Choroid plexus epithelial cell (primary cell): ENCODE measurements at regions not wholly inside any gene's neighbourhood (a gene's known extent, or its start where the extent isn't known, plus 50 kb on each side); places are given as distances from the start of the nearest gene placed in this dataset.
A peak's percentile ranks its signal among the peaks of the same experiment; 100 is the strongest.

ENCODE experiments used
- DNase-seq: peaks from one replicate; pipeline ENCODE4 v3.0.0-alpha.2; 2010; ENCODE audit warnings: low read depth
- H3K4me3 ChIP-seq: 2 replicates; pipeline ENCODE4 v1.5.1; 2011; ENCODE audit warnings: low read depth, mild to moderate bottlenecking, control low read depth, low read length, moderate library complexity
- TF ChIP-seq, protein P1 (sequence below): conservative IDR thresholded peaks from 2 replicates; pipeline ENCODE4 v1.5.1; 2011; ENCODE audit warnings: low read depth, mild to moderate bottlenecking, control low read depth, inconsistent platforms, low read length, moderate library complexity

DNA sequence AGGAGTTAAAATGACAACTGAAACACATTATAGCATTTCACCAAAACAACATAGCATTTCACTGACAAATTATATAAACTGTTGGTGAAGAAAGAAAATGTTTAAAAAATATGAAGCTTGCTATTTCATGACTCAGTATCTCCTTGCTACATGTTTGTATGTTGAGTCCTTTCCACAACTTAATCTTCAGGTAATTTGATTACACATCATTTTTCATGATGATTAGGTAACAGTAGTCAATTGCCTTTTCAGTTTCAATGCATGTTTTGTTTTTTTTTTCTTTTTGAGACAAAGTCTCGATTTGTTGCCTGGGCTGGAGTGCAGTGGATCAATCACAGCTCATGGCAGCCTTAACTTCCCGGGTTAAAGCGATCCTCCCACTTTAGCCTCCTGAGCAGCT is 177.8 kb upstream of the PMFBP1 start:
- DNase-seq: no peak
- TF ChIP-seq, protein P1, sequence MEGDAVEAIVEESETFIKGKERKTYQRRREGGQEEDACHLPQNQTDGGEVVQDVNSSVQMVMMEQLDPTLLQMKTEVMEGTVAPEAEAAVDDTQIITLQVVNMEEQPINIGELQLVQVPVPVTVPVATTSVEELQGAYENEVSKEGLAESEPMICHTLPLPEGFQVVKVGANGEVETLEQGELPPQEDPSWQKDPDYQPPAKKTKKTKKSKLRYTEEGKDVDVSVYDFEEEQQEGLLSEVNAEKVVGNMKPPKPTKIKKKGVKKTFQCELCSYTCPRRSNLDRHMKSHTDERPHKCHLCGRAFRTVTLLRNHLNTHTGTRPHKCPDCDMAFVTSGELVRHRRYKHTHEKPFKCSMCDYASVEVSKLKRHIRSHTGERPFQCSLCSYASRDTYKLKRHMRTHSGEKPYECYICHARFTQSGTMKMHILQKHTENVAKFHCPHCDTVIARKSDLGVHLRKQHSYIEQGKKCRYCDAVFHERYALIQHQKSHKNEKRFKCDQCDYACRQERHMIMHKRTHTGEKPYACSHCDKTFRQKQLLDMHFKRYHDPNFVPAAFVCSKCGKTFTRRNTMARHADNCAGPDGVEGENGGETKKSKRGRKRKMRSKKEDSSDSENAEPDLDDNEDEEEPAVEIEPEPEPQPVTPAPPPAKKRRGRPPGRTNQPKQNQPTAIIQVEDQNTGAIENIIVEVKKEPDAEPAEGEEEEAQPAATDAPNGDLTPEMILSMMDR: no peak
- no peak overlapping the region for H3K4me3 ChIP-seq

DNA sequence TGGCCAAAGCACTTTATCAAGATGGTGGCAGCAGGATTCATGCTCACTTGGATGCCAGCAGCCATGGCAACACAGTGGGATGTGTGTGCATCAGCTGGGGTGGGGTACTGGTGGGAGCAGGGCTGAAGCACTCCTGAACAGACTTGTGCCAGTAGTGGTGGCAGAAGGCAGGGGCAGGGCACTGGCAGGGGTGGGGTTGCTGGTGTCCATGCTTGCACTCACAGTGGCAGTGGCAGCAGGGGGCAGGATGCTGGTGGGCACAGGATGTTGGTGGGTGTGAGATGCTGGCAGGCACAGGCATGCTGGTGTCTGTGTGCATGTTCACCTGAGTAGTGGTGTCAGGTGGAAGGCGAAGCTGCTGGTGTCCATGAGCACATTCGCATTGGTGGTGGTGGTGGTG is 161.0 kb upstream of the PMFBP1 start:
- DNase-seq: no peak
- TF ChIP-seq, protein P1: no peak
- H3K4me3 ChIP-seq: no peak overlapping the region

DNA sequence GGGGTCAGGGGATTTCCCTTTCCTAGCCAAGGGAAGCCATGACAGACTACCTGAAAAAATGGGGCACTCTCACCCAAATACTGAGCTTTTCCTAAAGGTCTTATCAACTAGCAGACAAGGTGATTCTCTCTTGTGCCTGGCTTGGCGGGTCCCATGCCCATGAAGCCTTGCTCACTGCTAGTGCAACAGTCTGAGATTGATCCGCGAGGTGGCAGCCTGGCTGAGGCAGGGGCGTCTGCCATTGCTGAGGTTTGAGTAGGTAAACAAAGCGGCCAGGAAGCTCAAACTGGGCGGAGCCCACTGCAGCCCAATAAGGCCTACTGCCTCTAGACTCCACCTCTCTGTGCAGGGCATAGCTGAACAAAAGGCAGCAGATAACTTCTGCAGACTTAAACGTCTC is 152.6 kb upstream of the PMFBP1 start:
- TF ChIP-seq, protein P1: no peak
- no peak overlapping the region for H3K4me3 ChIP-seq
- DNase-seq: no peak

DNA sequence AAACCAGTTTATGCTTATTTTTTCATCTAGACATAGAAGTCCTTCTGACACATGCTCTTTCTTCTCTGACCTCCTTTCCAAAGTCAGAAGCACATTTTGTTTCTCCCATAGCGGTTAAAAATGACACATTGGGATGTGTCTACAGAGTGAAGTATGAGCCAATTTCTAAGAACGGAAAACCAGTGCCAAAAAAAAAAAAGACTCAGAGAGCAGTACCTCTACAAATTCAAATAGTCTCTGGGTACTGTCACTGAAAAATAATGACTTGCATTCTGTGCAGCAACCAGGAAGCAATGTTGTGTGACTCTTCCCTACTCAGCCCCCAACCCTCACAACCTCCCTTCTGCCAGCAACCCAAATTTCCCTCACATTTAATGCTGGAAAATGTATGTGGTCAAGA is 145.5 kb upstream of the PMFBP1 start:
- H3K4me3 ChIP-seq: no peak overlapping the region
- peak; percentile 30 for DNase-seq
- TF ChIP-seq, protein P1: no peak

DNA sequence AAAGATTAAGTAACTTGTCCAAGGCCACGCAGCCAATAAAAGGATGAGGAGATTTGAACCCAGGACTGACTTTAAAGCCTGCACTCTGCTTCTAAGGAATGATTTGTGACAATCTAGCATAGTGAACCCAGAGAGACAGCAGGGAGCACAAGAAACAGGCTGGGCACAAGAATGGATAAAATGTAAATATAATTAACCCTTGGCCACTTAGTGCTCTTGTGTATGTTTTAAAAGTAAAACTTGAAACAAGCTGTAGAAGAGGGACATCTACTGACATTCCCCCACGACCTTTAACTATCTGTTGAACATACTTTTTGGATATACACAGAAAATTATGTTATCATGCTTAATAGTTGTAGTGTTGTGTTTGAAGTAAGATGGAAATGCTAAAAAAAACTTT is 141.9 kb upstream of the PMFBP1 start:
- TF ChIP-seq, protein P1: no peak
- no peak for DNase-seq
- H3K4me3 ChIP-seq: no peak overlapping the region

DNA sequence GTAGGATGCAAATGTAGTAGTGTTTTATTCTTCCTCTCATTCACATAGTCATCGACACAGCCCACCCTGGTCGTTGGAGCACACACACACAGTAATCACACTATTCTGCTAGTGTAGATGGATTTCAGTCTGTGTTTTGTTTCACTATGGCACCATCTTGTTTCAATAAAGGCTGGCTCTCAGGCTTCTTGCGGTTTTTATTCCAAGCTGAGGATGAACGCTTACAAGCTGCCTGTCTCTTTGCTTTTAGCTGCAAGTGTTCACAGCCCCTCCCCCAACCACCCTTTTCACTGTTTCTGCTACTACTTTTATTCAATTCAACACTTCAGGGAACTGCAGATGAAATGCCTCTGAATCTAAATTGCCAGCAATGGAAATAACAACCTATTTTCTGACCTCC is 140.9 kb upstream of the PMFBP1 start:
- peak overlapping the region; percentile 16 for H3K4me3 ChIP-seq
- peak; percentile 43 for DNase-seq
- TF ChIP-seq, protein P1: no peak

DNA sequence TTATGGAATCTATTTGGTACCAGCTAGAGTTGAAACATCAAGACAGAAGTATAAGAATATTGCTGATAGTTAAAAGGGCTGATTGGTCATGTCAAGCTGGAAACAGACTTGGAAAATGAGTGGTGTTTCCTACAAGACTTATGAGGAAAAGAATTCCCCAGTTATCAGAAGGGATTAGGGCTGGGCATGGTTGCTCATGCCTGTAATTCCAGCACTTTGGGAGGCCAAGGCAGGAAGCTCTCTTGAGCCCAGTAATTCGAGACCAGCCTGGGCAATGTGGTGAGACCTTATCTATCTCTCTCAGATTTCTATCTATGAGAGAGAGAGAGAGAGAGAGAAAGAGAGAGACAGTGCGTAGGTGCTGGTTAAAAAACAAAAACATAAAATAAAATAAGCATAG is 139.5 kb upstream of the PMFBP1 start:
- TF ChIP-seq, protein P1: no peak
- peak; percentile 30 for DNase-seq
- no peak overlapping the region for H3K4me3 ChIP-seq
